GM12872 (cell line): ENCODE measurements at regions not wholly inside any gene's neighbourhood (a gene's known extent, or its start where the extent isn't known, plus 50 kb on each side); places are given as distances from the start of the nearest gene placed in this dataset.

Source experiments
- CTCF ChIP-seq: IDR thresholded peaks from 3 replicates; pipeline ENCODE4 v1.5.1; 2011; ENCODE audit warnings: low read depth, mild to moderate bottlenecking, low read length, moderate library complexity; ENCODE audit not compliant: insufficient read depth

- TF ChIP-seq CTCF, result no peak
Observed at GRCh38 chr7:16172366-16172765, 249.0 kb downstream of the CRPPA start.

DNA sequence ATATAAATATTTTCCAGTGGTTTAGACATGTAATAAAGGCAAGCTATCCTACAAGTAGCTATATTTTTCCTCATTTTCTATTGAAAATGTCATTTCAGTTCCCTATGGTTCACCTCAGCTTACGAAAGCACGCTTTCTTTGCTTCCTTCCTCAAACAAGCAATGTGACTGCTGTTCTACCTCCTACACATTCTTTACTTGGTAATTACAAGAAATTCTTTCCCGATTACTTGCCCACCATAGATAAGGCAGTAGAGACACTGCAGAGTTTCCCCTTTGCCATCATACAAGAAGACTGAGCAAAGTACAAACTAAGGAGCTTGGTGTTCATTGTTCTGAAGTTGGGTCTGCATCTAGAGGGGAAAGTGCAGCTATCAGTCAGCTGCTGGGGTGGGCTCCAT is 249.4 kb downstream of the CRPPA start:
- TF ChIP-seq CTCF, result no peak

DNA sequence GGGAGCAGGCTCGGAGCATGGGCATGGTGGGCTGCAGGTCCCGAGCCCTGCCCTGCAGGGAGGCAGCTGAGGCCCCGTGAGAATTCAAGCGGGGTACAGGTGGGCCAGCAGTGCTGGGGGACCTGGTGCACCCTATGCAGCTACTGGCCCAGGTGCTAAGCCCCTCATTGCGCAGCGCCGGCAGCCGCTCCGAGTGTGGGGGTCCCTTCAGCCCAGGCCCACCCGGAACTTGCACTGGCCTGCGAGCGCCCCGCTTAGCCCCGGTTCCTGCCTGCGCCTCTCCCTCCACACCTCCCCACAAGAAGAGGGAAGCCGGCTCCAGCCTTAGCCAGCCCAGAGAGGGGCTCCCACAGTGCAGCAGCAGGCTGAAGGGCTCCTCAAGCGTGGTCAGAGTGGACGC is 250.7 kb downstream of the CRPPA start:
- no peak for TF ChIP-seq CTCF

DNA sequence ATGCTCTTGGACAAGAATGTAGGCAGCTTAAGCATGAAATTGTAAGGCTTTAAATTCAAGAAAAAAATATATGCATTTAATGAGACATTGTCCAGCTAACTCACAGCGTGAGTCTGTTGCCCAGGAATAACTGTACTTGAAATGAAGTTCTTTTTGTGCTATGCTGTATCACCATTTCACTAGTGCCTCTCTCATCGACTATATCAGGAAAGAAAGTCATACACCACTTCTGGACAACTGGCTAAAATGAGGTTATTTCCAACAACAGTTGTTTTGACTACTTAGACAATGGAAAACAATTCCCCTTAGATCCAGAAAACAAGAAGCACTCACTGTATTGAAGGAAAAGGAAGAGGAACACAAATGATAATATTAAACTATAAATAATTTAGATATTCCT is 251.8 kb downstream of the CRPPA start:
- TF ChIP-seq CTCF, result no peak

DNA sequence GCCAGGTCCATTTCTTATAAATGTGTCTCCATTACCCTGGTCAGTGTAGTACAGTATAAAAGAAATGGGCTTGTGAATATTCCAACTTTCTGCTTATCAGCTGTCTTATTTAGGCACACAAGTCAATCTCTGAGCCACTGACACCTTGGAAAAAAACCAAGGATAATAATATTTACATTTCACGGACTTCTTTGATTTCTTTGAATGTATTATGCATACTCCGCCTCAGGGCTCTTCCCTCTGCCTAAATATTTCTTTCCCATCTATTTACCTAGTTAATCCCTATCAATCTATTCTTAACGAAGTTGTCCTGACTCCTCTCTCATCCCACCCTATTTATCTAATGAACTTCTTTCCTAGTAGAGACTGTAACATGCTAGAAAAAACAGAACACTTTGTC is 253.8 kb downstream of the CRPPA start:
- no peak for TF ChIP-seq CTCF

- TF ChIP-seq CTCF, result no peak
Observed at GRCh38 chr7:16144361-16144760, 277.0 kb downstream of the CRPPA start.

DNA sequence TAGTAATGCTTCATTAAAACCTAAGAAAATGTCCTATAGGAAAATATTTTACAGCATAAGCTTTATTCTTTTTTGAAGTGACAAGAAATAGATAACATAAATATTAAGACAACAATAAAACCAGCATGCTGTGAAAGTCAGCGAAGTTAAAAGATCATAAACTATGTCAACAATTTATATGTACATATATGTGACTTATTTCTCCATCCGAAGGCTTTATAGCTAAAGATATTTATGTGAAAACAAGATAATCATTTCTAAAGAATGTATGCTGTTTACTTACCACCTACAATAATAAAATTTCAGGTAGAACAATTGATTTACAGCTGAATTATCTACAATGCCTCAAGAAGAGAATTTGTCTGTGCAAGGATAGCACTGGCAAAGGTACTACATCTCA is 283.4 kb downstream of the CRPPA start:
- no peak for TF ChIP-seq CTCF

GRCh38 chr7:16136896-16137295 is 284.4 kb downstream of the CRPPA start:
- TF ChIP-seq CTCF, result no peak
